ENCODE measurements at regions not wholly inside any gene's neighbourhood (a gene's known extent, or its start where the extent isn't known, plus 50 kb on each side); places are given as distances from the start of the nearest gene placed in this dataset.

GRCh38 chrX:138287205-138287877 lies 424.2 kb downstream of the FGF13 start:
- Histone ChIP-seq H3K27ac (ENCODE audit: low read depth, low read length, poor library complexity, severe bottlenecking) (no peak overlapping the region), H3K9me3 (ENCODE audit: low read length) (no peaks in the 10 kb centered on the region), H3K36me3 (ENCODE audit: insufficient read depth, low read length) (no peaks in the 10 kb centered on the region), H3K4me2 (ENCODE audit: low read length) (no peak overlapping the region), H4K20me1 (ENCODE audit: insufficient read depth, low read length) (no peaks in the 10 kb centered on the region), H3K79me2 (ENCODE audit: insufficient read depth, low read length) (no peaks in the 10 kb centered on the region), H3K4me3 (ENCODE audit: low read depth, low read length, poor library complexity, severe bottlenecking) (no peak overlapping the region), H3K27me3 (ENCODE audit: insufficient read depth, low read length) (no peaks in the 10 kb centered on the region), H2AFZ (ENCODE audit: low read length) (no peak overlapping the region), H3F3A (ENCODE audit: insufficient read depth, low read length) (no peaks in the 10 kb centered on the region), H3K9me2 (ENCODE audit: low read depth, low read length) (no peaks in the 10 kb centered on the region), H3K4me1 (ENCODE audit: insufficient read depth, low read length, severe bottlenecking) (no peaks in the 10 kb centered on the region), H3K9ac (ENCODE audit: low read length) (no peak overlapping the region)
- TF ChIP-seq CTCF (IDR thresholded peaks at IDR 0.05; ENCODE audit: low read length) (no peak), EZH2 (IDR thresholded peaks at IDR 0.05; ENCODE audit: borderline replicate concordance, low read length) (no peak)

- H2AFZ ChIP-seq (ENCODE audit: low read length): no peak overlapping the region
- no peak overlapping the region for H3K4me3 ChIP-seq (ENCODE audit: low read depth, low read length, poor library complexity, severe bottlenecking)
- H3K9ac ChIP-seq (ENCODE audit: low read length): no peak overlapping the region
- no peaks in the 10 kb centered on the region for H3F3A ChIP-seq (ENCODE audit: insufficient read depth, low read length)
- no peaks in the 10 kb centered on the region for H3K36me3 ChIP-seq (ENCODE audit: insufficient read depth, low read length)
- H3K79me2 ChIP-seq (ENCODE audit: insufficient read depth, low read length): no peaks in the 10 kb centered on the region
- no peaks in the 10 kb centered on the region for H3K27me3 ChIP-seq (ENCODE audit: insufficient read depth, low read length)
- no peak overlapping the region for H3K27ac ChIP-seq (ENCODE audit: low read depth, low read length, poor library complexity, severe bottlenecking)
- H3K9me2 ChIP-seq (ENCODE audit: low read depth, low read length): no peaks in the 10 kb centered on the region
- H3K4me1 ChIP-seq (ENCODE audit: insufficient read depth, low read length, severe bottlenecking): no peaks in the 10 kb centered on the region
- no peak for TF ChIP-seq CTCF (IDR thresholded peaks at IDR 0.05; ENCODE audit: low read length)
- TF ChIP-seq EZH2 (IDR thresholded peaks at IDR 0.05; ENCODE audit: borderline replicate concordance, low read length): no peak
- H4K20me1 ChIP-seq (ENCODE audit: insufficient read depth, low read length): no peaks in the 10 kb centered on the region
- no peaks in the 10 kb centered on the region for H3K9me3 ChIP-seq (ENCODE audit: low read length)
- no peak overlapping the region for H3K4me2 ChIP-seq (ENCODE audit: low read length)
Measured at GRCh38 chrX:138294951-138295350, 416.6 kb downstream of the FGF13 start.

- Histone ChIP-seq H2AFZ (ENCODE audit: low read length) (no peak overlapping the region), H4K20me1 (ENCODE audit: insufficient read depth, low read length) (no peaks in the 10 kb centered on the region), H3K27me3 (ENCODE audit: insufficient read depth, low read length) (no peaks in the 10 kb centered on the region), H3K9ac (ENCODE audit: low read length) (no peak overlapping the region), H3K4me2 (ENCODE audit: low read length) (no peak overlapping the region), H3K4me3 (ENCODE audit: low read depth, low read length, poor library complexity, severe bottlenecking) (no peak overlapping the region), H3F3A (ENCODE audit: insufficient read depth, low read length) (no peaks in the 10 kb centered on the region), H3K27ac (ENCODE audit: low read depth, low read length, poor library complexity, severe bottlenecking) (no peak overlapping the region), H3K36me3 (ENCODE audit: insufficient read depth, low read length) (no peaks in the 10 kb centered on the region), H3K4me1 (ENCODE audit: insufficient read depth, low read length, severe bottlenecking) (no peaks in the 10 kb centered on the region), H3K9me3 (ENCODE audit: low read length) (no peaks in the 10 kb centered on the region), H3K9me2 (ENCODE audit: low read depth, low read length) (no peaks in the 10 kb centered on the region), H3K79me2 (ENCODE audit: insufficient read depth, low read length) (no peaks in the 10 kb centered on the region)
- TF ChIP-seq EZH2 (IDR thresholded peaks at IDR 0.05; ENCODE audit: borderline replicate concordance, low read length): no peak
- TF ChIP-seq CTCF (IDR thresholded peaks at IDR 0.05; ENCODE audit: low read length): no peak
Measured at GRCh38 chrX:138298268-138298667, 413.2 kb downstream of the FGF13 start.
